D721Med (cell line): ENCODE measurements at regions not wholly inside any gene's neighbourhood (a gene's known extent, or its start where the extent isn't known, plus 50 kb on each side); places are given as distances from the start of the nearest gene placed in this dataset.

ENCODE experiments used
- DNase-seq: peaks from one replicate; pipeline ENCODE4 v3.0.0; 2011; ENCODE audit warnings: low spot score; ENCODE audit not compliant: insufficient read length
- FAIRE-seq: peaks from 2 replicates; lab custom pipeline; 2011; peaks lifted over from hg19 to GRCh38; lab: Jason Lieb, UNC
- CTCF ChIP-seq: IDR thresholded peaks from 2 replicates; pipeline ENCODE4 v1.5.1; 2012; ENCODE audit warnings: mild to moderate bottlenecking, control low read depth; ENCODE audit not compliant: insufficient read depth; ENCODE audit errors: missing control alignments

GRCh38 chr7:53446170-53446569 is 410.7 kb downstream of the POM121L12 start:
- no peak for TF ChIP-seq CTCF
- FAIRE-seq (no peak), DNase-seq (no peak)

GRCh38 chr7:53458636-53459035 is 423.2 kb downstream of the POM121L12 start:
- DNase-seq (no peak), FAIRE-seq (no peak)
- TF ChIP-seq CTCF, result no peak

GRCh38 chr7:53466371-53466770 is 430.9 kb downstream of the POM121L12 start:
- FAIRE-seq (peak; percentile 93), DNase-seq (no peak)
- TF ChIP-seq CTCF, result no peak

GRCh38 chr7:53470336-53470970 is 435.0 kb downstream of the POM121L12 start:
- no peak for TF ChIP-seq CTCF

GRCh38 chr7:53473371-53473770 is 437.9 kb downstream of the POM121L12 start:
- FAIRE-seq (no peak), DNase-seq (no peak)
- TF ChIP-seq CTCF, result no peak

More at GRCh38 chr7:53470336-53470970, 435.0 kb downstream of the POM121L12 start:
- no peak for DNase-seq
- peak; percentile 88 for FAIRE-seq

- no peak for TF ChIP-seq CTCF
- FAIRE-seq (peak; percentile 64), DNase-seq (no peak)
Observed at GRCh38 chr7:53475776-53476175, 440.3 kb downstream of the POM121L12 start.

GRCh38 chr7:53476566-53476965 is 441.1 kb downstream of the POM121L12 start:
- no peak for DNase-seq
- no peak for TF ChIP-seq CTCF
- FAIRE-seq, result no peak
